K562 (cell line): ENCODE measurements at regions not wholly inside any gene's neighbourhood (a gene's known extent, or its start where the extent isn't known, plus 50 kb on each side); places are given as distances from the start of the nearest gene placed in this dataset.
A peak's percentile ranks its signal among the peaks of the same experiment; 100 is the strongest.

Experiments
- ATAC-seq: fragments of 200-7000 bp; cut with Tn5 transposase; 3 replicates; pipeline ENCODE4 v1.9.1; 2020; ENCODE audit warnings: moderate library complexity
- BruUV-seq: library from RNA; stranded (reverse); fragments of 400-500 nt; replicated peaks from 2 replicates; lab custom pipeline; 2021; lab: Mats Ljungman, UMichigan
- CTCF ChIA-PET: fragments of 300-600 bp; formaldehyde crosslinking; extraction: SDS; loops from one replicate; lab custom pipeline; 2021; ENCODE audit warnings: low intra/inter-chr PET ratio; lab: Yijun Ruan, JAX
- POLR2A ChIA-PET: fragments of 300-600, 350-650 bp; sonication (Branson Sonifier 250); formaldehyde crosslinking; extraction: SDS; loops from one replicate; lab custom pipeline; 2021; ENCODE audit warnings: antibody characterized with exemption, inconsistent platforms; lab: Yijun Ruan, JAX
- DNase-seq, 4 experiments: peaks; one replicate each; pipeline versions ENCODE4 v3.0.0 to v3.0.0-alpha.2; 2011 to 2018; ENCODE audit warnings: low spot score in 3 of 4, mixed read lengths in 3 of 4; ENCODE audit errors: extremely low read depth in 1 of 4
- FAIRE-seq: peaks from 2 replicates; lab custom pipeline; 2011; peaks lifted over from hg19 to GRCh38; lab: Jason Lieb, UNC
- H2AFZ ChIP-seq: 2 replicates; pipeline ENCODE4 v1.6.0; 2011; ENCODE audit warnings: low read depth, low read length, control low read depth, inconsistent platforms
- H3K27ac ChIP-seq: fragments of 200-600 bp; 3 replicates; pipeline ENCODE4 v1.8.0; 2011; ENCODE audit warnings: low read depth, mild to moderate bottlenecking, control low read depth, inconsistent platforms, low read length, moderate library complexity, mixed read lengths; ENCODE audit errors: extremely low read depth
- H3K27me3 ChIP-seq, 2 experiments: fragments of 300-600 bp in 1 of 2; 2 replicates in 1 of 2; 3 replicates in 1 of 2; pipeline versions ENCODE4 v1.6.0 to v1.8.0; 2011; ENCODE audit warnings: inconsistent platforms in 2 of 2, low read length in 2 of 2, mild to moderate bottlenecking in 1 of 2, mixed read lengths in 1 of 2, moderate library complexity in 1 of 2; ENCODE audit not compliant: control insufficient read depth in 2 of 2, insufficient read depth in 2 of 2
- H3K36me3 ChIP-seq: fragments of 300-600 bp; 3 replicates; pipeline ENCODE4 v1.8.0; 2011; ENCODE audit warnings: mild to moderate bottlenecking, low read length, inconsistent platforms; ENCODE audit not compliant: control insufficient read depth, insufficient read depth
- H3K4me1 ChIP-seq, 2 experiments: fragments of 200-600 bp in 1 of 2; replicated peaks in 1 of 2; 2 replicates in 1 of 2; 3 replicates in 1 of 2; pipeline versions ENCODE4 v1.5.1 to v1.8.0; 2011; ENCODE audit warnings: inconsistent platforms in 2 of 2, low read length in 2 of 2, mild to moderate bottlenecking in 1 of 2, mixed read lengths in 1 of 2, moderate library complexity in 1 of 2; ENCODE audit not compliant: control insufficient read depth in 2 of 2, insufficient read depth in 2 of 2
- H3K4me2 ChIP-seq: 2 replicates; pipeline ENCODE4 v1.6.1; 2011; ENCODE audit warnings: low read length, control low read depth, inconsistent platforms, mixed read lengths; ENCODE audit not compliant: insufficient read depth
- H3K4me3 ChIP-seq: fragments of 200-600 bp; sonication (generic), shearing (Covaris generic); 2 replicates; pipeline ENCODE4 v1.5.1; 2016; ENCODE audit warnings: control low read depth, inconsistent platforms
- H3K79me2 ChIP-seq: fragments of 200-600 bp; 3 replicates; pipeline ENCODE4 v1.8.0; 2011; ENCODE audit warnings: low read length, inconsistent platforms; ENCODE audit not compliant: control insufficient read depth, insufficient read depth
- H3K9ac ChIP-seq, 2 experiments: 2 replicates each; pipeline versions ENCODE4 v1.6.0 to v1.6.1; 2011; ENCODE audit warnings: low read depth in 2 of 2, low read length in 2 of 2, control low read depth in 1 of 2, inconsistent platforms in 1 of 2, mild to moderate bottlenecking in 1 of 2, mixed read lengths in 1 of 2; ENCODE audit not compliant: insufficient read depth in 1 of 2
- H3K9me1 ChIP-seq: one replicate; pipeline ENCODE4 v1.6.0; 2011; ENCODE audit warnings: inconsistent platforms, mild to moderate bottlenecking, low read length, moderate library complexity; ENCODE audit not compliant: control insufficient read depth, insufficient read depth
- H3K9me3 ChIP-seq: replicated peaks from 2 replicates; pipeline ENCODE4 v1.5.1; 2011; ENCODE audit warnings: low read depth, low read length, inconsistent platforms; ENCODE audit not compliant: control insufficient read depth, insufficient read depth
- H4K20me1 ChIP-seq: replicated peaks from 2 replicates; pipeline ENCODE4 v1.6.1; 2011; ENCODE audit warnings: low read length, inconsistent platforms, mixed read lengths; ENCODE audit not compliant: control insufficient read depth, insufficient read depth
- BACH1 ChIP-seq: fragments of 200-800 bp; sonication (Bioruptor generic); IDR thresholded peaks from 2 replicates; pipeline ENCODE4 v1.6.1; 2016; ENCODE audit warnings: missing genetic modification characterization, missing compliant biosample characterization
- MEF2D ChIP-seq: conservative IDR thresholded peaks from 2 replicates; pipeline ENCODE4 v1.6.1; 2016; ENCODE audit warnings: low read depth, missing genetic modification characterization, missing compliant biosample characterization
- ZNF165 ChIP-seq: fragments of 250-450 bp; sonication (Bioruptor Pico); IDR thresholded peaks from 2 replicates; pipeline ENCODE4 v1.4.0; 2020; ENCODE audit warnings: borderline replicate concordance
- ZNF589 ChIP-seq: fragments of 200-800 bp; sonication (Bioruptor generic); IDR thresholded peaks from 2 replicates; pipeline ENCODE4 v1.6.1; 2016; ENCODE audit warnings: low read depth, missing genetic modification characterization, missing compliant biosample characterization
- WGBS: fragments of 100-300 bp; shearing (Covaris generic); methylation state at CpG from one replicate; pipeline ENCODE4 v1.1.6; 2016; ENCODE audit warnings: low coverage, mixed read lengths; ENCODE audit not compliant: insufficient coverage; ENCODE audit errors: missing lambda C conversion rate; 5-methylcytosine and 5-hydroxymethylcytosine counted together
- in situ Hi-C: fragments of 300-500 bp; cut with MboI; formaldehyde crosslinking; loops from 4 replicates; pipeline ENCODE4 v1.15.0; 2018; ENCODE audit warnings: inconsistent platforms, mixed read lengths
- intact Hi-C: fragments of 100-400 bp; cut with micrococcal nuclease; formaldehyde crosslinking; loops from 2 replicates; pipeline ENCODE4 v1.14.2; 2022
- TF ChIP-seq, protein P1 (sequence below), 3 experiments: IDR thresholded peaks in 2 of 3; conservative IDR thresholded peaks in 1 of 3; 2 replicates each; pipeline ENCODE4 v1.5.1; 2011 to 2012; ENCODE audit warnings: low read length in 3 of 3, mild to moderate bottlenecking in 3 of 3, control low read depth in 2 of 3, improper control_type of control experiment in 1 of 3, inconsistent platforms in 1 of 3, low read depth in 1 of 3, mixed read lengths in 1 of 3, moderate library complexity in 1 of 3; ENCODE audit not compliant: insufficient read depth in 2 of 3

GRCh38 chr7:93804726-93805125 is 85.8 kb downstream of the TFPI2 start (continued):
- TF ChIP-seq BACH1 (tag) (no peak), MEF2D (tag) (no peak)
- TF ChIP-seq, all 486 proteins: peak for 0

DNA sequence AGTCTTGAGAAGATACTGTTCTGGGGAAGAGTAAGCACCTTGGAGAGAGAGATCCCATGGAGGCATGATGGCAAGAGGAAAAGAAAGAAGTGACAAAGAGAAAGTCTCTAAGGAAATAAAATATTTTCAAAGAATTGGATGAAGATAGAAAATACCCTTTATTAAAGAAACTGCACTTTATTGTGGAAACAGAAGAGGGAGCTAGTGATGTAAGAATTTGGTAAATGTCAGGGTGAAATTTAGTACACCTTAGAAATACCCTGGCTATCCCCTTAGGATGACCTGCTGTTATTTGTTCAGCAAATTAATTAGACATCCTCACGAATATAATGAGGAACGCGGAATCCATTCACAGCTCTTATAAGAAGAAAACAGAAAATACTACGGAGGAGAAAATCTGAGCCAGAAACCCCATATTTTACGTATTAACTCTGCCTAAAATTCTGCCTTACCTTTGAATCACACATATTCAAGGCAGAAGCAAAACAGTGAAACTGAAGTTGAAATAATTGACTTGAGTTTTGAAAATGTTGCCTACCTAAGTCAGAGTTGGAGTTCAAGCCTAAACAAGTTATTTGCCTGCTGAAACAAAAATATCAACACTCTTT is 90.7 kb downstream of the TFPI2 start:
- H3K9me1 ChIP-seq: no peaks in the 10 kb centered on the region

More for the DNA sequence above, 90.7 kb downstream of the TFPI2 start:
- FAIRE-seq (no peak), DNase-seq (peak in 1 of 4 experiments; percentile 14), ATAC-seq (no peak)
- Histone ChIP-seq H3K9ac (no peak overlapping the region), H3K79me2 (no peaks in the 10 kb centered on the region), H4K20me1 (no peaks in the 10 kb centered on the region), H3K36me3 (no peaks in the 10 kb centered on the region), H3K27ac (no peak overlapping the region), H2AFZ (no peak overlapping the region), H3K4me1 (no peaks in the 10 kb centered on the region), H3K4me2 (no peak overlapping the region), H3K9me3 (no peaks in the 10 kb centered on the region), H3K27me3 (no peaks in the 10 kb centered on the region)
- in situ Hi-C loops: no loop called here
- CTCF ChIA-PET: interaction anchor here (0.7 kb wide), 1 partner anchor 202 kb away, joined by 4 read pairs; no protein-coding TSS in a partner anchor
- no TSS peak for BruUV-seq
- 41% methylated on average over 5 of the region's 5 CpGs for WGBS
- POLR2A ChIA-PET: no interaction called here
- intact Hi-C loops: loop anchor here (5.0 kb wide), 1 partner anchor 173 kb away; no protein-coding TSS in a partner anchor
- TF ChIP-seq, protein P1, sequence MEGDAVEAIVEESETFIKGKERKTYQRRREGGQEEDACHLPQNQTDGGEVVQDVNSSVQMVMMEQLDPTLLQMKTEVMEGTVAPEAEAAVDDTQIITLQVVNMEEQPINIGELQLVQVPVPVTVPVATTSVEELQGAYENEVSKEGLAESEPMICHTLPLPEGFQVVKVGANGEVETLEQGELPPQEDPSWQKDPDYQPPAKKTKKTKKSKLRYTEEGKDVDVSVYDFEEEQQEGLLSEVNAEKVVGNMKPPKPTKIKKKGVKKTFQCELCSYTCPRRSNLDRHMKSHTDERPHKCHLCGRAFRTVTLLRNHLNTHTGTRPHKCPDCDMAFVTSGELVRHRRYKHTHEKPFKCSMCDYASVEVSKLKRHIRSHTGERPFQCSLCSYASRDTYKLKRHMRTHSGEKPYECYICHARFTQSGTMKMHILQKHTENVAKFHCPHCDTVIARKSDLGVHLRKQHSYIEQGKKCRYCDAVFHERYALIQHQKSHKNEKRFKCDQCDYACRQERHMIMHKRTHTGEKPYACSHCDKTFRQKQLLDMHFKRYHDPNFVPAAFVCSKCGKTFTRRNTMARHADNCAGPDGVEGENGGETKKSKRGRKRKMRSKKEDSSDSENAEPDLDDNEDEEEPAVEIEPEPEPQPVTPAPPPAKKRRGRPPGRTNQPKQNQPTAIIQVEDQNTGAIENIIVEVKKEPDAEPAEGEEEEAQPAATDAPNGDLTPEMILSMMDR (IDR thresholded peaks at IDR 0.05 in 2 of 3, conservative IDR thresholded peaks at IDR 0.05 in 1 of 3; ENCODE audit: insufficient read depth in 2 of 3, low read depth in 1 of 3, low read length in 3 of 3): peak in 2 of 3 experiments; percentile 32 to 44; a peak in 3 of 6 replicates
- TF ChIP-seq ZNF589 (no peak), ZNF165 (no peak)
- TF ChIP-seq, all 486 proteins: peak for 1
- H3K4me3 ChIP-seq: no peak overlapping the region
